Fibroblast of gingiva (primary cell): ENCODE measurements at regions not wholly inside any gene's neighbourhood (a gene's known extent, or its start where the extent isn't known, plus 50 kb on each side); places are given as distances from the start of the nearest gene placed in this dataset.
"Not testable (repeated sequence)": the region's sequence is repeated elsewhere in the genome, so short reads cannot be mapped to it uniquely, and the experiment has no call there.

Experiments
- DNase-seq: peaks from one replicate; pipeline ENCODE4 v3.0.0-alpha.2; 2011; ENCODE audit warnings: low read depth

DNA sequence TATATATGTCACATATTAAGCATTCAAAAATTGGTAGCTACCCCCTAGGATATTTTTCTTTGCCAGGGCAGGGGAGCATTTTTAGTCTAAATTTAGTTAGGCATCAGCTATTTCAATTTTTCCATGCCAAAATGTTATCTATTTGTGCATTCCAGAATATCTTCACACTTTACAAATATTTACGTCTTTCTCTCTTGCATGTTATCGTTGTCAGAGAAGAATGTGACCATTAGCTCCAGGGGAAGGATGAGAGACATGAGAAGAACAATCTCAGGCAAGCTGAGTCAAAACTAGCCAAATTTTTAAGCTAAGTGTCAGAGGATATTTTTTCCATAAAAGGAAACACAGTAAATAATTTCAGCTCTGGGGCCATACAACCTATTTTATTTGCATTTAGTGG is 885.0 kb upstream of the EPHA5 start:
- DNase-seq: peak; percentile 26

DNA sequence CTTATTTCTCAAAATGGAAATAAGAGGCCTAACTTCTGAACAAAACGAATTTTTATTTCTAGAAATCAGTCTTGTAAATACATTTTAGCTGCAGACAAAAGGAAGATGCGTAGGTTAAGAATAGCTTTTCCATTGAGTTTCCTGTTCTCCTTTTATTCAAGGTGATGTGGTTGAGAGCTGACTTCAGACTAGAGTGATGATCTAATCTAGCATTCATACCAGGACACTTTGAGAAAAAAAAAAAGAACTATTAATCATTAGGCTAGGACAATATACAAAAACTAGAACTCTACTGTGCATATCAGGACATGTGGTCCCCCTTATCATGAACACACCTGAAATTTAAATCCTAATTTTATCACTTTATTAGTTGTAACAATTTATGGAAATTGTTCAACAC is 884.5 kb upstream of the EPHA5 start:
- DNase-seq: no peak

DNA sequence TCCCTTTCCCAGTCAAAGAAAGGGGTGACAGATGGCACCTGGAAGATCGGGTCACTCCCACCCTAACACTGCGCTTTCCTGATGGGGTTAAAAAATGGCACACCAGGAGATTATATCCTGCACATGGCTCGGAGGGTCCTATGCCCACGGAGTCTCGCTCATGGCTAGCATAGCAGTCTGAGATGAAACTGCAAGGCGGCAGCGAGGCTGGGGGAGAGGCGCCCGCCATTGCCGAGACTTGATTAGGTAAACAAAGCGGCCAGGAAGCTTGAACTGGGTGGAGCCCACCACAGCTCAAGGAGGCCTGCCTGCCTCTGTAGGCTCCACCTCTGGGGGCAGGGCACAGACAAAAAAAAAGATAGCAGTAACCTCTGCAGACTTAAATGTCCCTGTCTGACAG is 875.0 kb upstream of the EPHA5 start:
- DNase-seq: not testable (repeated sequence)

DNA sequence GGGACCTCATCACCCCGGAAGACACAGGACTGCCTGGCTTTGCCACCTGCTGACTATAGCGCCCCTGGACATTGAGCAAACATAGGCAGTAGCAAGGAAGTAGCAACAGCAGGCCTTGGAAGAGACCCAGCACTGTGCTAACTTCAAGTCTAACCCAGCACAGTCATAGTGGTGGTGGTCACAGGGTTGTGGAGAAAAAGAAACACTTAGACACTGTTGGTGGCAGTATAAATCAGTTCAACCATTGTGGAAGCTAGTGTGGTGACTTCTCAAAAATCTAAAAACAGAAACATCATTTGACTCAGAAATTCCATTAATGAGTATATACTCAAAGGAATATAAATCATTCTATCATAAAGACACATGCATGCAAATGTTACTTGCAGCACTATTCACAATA is 874.0 kb upstream of the EPHA5 start:
- DNase-seq: no peak

DNA sequence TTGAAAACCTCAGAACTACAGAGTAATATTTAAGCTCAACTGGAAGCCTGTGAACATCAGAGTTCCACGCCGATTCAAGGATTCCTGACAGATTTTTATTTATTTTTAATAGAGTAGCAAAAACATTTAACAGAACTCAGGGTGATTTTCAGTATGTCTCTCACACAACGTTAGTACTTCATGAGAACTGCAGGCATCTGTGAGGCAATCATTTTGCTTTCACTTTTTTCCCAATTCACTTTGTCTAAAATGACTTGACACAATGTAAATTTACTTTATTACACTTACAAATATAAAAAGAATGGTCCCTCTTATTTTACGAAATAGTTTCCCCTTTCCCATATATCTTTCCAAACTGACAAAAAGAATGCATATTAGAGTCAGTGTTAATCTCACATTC is 869.5 kb upstream of the EPHA5 start:
- no peak for DNase-seq

DNA sequence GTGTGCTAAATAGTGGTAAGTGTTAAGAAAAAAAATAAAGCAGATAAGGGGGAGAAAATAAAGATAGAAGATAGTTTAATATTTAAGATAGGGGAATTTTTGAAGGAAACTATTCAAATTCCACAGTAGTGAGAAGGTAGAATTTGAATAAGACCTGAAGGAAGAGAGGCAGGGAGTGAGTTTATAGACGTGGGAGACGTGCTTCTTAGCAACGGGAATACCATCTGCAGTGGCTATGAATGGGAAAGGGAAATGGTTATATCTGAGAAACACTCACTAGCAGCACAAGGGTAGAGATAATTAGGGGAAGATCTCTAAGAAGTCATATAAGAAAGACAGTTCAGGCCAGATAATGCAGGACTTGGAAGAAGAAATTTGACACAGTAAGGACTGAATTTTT is 854.5 kb upstream of the EPHA5 start:
- no peak for DNase-seq

DNA sequence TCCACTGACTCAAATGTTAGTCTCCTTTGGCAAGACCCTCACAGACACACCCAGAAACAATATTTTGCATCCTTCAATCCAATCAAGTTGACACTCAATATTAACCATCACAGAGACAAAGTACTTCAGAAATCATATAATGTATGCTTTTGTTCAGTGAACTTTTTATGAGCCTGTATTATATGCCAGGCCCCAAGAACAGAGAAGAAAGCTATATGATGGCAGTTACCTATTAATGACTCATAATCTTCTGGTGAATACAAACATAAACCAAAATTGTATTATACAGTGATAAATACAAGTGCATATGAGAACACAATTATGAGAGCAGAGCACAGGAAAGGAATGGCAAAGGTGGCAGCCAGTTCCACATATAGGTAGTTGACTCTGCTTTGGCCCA is 852.0 kb upstream of the EPHA5 start:
- DNase-seq: no peak

DNA sequence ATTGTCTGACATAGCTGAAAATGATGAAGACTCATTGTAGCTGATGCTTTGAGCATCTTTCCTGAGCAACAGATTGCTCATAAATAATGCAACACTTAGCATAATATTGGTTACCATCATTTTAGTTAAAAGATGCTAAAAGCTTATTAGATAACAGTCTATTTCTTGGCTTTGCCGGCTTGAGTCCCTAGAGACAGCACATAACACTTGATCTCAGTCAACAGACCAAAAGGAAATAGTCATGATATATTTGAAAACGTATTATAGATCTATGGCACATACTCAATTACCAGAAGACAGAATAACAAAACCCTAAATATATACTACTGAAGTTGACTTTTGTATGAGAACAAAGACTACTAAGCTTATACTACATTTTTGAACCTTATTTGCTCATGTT is 846.7 kb upstream of the EPHA5 start:
- no peak for DNase-seq

DNA sequence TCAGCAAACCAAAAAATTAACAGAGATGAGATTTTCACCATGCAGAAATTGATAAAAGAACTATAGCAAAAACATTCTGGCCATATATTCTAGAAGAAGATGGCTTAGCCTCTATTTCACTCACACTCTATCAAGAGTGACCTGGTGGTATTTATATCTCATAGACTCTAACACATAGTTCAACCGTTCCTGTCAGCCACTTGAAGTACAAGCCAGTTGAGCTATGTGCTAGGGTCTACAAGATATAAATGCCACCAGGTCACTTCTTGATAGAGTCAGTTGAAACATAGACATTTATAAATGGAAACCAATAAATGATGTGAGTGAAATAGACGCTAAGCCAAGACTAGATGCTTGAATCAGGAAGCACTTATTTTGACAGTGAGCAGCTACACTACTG is 836.7 kb upstream of the EPHA5 start:
- no peak for DNase-seq

DNA sequence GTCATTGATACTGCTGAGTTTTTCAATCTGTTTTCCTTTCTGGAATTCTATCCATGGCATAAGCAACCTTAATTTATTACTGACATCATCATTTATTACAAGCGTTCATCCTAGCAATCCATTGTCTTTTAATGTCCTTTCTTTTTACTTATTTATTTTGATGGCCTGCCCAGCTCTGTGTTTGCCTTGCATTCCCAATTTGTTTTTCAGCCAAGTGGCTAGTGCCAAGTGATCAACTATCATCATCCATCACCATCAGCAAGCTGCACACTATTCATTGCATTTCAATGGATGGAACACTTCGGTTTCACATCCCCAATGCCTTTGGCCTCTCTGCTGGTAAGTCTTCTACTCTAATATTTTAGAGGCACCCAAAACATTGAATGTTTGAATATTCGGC is 831.7 kb upstream of the EPHA5 start:
- no peak for DNase-seq

DNA sequence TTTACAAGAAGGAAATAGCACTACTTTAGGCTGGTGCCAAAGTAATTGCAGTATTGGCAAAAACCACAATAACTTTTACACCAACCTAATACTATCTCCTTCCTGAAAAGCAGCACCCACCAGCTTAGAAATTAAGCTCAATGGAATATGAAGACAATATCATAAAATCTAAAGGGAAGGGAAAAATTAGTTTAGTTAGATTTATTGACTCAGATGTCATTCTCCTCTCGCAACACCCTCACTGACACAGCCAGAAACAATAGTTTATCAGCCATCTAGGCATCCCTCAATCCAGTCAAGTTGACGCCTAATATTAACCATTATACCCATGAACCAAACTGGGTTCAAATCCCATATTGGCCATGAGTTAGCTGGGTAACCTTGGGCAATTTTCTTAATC is 820.4 kb upstream of the EPHA5 start:
- no peak for DNase-seq

DNA sequence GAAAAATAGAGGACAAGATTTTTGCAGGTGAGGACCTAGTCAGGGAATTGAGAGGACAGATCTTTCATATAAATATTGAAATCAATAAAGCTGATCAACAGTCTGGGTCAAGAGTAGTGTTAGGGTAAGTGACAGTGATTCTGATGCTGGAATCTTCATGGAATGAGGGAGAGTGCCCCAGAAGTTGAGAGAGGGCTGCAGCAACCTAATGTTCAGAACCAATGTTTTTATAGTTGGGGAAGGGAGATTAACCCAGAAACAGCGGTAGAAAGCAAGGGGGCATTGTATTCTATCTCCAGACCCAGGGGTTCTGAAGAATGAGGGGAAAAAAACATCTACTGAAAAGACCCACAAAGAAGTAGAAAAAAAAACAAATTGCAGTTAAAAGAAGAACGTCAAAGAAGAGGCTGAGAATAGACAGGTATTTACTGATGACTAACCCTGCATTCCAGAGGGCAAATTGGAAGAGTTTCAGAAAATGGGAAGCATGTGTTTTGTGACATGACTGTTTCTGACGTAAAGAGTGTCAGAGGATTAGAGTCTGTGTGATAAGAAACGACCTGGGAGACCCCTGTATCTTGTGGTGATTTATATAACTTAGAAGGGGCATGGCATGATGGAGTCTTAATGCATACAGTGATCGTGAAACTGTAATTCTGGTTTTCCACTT is 819.6 kb upstream of the EPHA5 start:
- peak; percentile 22 for DNase-seq

DNA sequence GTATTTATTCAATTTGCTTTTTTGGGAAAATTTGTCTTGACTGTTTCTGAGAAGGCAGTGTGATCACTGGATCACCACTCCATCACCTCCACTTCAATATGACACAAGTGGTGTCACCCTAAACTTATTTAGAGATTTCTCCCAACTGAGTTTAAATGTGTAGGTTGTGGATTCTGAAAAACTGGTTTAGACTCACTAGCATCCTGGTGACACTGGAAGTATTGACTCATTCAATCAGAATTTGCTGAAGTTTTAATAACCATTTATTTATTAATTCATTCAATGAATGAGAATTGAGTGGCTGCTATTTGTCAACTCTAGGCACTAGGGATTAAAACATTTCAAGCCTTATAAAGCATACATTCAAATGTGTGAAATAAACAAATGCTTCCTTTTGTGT is 819.1 kb upstream of the EPHA5 start:
- DNase-seq: no peak

DNA sequence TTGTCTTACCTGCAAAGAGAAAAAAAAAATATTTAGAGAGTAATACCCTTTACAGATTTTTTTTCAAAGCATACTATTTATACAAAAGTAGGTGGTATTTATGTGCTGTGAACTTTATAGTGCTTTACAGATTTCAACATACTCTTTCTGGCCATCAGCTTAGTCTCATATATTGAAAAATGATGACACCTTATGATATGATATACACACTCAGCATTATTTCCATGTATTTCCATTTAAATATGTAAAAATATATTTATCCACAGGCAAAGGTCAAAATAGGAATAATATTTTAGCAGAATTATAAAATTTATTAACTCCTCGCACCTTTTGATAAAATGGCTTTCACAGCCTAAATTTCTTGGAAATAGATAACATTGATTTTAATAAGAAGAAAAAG is 815.8 kb upstream of the EPHA5 start:
- no peak for DNase-seq

DNA sequence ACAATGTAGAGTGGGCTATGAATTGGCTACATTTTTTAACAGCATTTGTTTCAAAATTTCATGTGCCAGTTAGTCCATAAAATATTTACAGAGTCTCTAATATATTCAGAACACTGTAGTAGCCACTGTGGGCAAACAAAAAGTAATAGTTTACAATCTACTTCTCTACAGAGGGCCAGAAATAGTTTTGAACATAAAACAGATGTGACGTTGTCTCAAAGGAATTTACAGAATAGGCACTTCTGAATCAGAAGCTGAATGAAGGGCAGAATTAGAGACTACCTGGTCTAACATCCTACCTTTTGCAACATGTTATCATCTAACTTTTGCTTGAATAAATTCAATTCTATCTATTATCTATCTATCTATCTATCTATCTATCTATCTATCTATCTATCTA is 811.9 kb upstream of the EPHA5 start:
- DNase-seq: no peak

DNA sequence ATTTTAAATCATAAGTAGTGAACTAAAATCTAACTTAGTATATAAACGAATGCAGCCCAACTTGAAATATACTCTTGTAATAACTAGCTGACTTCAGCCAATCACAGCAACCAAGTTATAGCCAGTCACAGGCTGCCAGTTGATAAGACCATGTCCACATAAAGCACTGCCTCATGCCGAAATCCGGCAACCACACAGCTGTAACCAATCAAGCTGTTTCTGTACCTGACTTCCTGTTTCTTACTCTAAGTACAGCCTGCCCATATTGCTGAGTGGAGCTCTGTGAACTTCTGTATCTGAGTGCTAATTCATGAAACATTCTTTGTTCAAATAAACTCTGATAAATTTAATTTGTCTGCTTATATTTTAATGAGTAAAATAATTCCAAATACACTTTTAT is 805.3 kb upstream of the EPHA5 start:
- no peak for DNase-seq

DNA sequence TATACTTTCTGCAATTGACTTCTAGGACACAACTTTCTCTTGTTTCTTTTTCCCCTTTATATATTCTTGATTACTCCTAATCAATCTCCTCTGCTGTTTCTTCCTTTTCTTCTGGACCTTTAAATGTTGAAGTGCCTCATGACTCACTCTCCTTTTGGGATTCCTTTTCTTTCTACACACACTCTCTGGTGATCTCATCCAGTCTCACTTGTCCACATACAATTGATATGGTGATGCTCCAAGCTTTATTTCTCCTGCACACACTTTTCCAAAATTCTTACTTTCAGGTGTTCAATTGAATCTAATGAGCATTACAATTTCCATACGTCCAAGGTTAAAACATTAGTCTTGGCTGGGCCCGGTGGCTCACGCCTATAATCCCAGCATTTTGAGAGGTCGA is 794.8 kb upstream of the EPHA5 start:
- no peak for DNase-seq

DNA sequence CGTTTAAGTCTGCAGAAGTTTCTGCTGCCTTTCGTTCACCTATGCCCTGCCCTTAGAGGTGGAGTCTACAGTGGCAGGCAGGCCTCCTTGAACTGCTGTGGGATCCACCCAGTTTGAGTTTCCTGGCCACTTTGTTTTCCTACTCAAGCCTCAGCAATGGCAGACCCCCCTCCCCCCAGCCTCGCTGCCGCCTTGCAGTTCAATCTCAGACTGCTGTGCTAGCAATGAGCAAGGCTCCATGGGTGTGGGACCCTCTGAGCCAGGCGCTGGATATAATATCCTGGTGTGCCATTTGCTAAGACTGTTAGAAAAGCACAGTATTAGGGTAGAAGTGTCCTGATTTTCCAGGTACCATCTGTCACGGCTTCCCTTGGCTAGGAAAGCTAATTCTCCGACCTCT is 792.6 kb upstream of the EPHA5 start:
- DNase-seq: not testable (repeated sequence)

DNA sequence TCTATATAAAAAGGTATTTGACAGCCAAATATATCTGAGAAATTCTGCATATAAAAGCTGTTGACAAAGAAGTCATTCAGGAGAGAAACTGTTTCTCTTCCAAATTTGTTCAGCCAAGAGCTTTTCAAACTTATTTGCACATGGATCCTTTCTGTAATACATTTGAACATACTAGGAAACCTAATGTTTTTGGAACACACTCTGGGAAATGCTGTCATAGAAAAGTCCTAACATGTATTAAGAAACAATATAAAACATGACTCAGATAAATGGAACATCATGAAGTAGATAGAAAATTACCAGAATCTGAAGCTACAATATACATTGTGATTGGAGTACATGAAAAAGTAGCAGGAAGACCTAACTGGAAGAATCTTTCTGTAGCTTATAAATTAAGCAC is 781.5 kb upstream of the EPHA5 start:
- no peak for DNase-seq

DNA sequence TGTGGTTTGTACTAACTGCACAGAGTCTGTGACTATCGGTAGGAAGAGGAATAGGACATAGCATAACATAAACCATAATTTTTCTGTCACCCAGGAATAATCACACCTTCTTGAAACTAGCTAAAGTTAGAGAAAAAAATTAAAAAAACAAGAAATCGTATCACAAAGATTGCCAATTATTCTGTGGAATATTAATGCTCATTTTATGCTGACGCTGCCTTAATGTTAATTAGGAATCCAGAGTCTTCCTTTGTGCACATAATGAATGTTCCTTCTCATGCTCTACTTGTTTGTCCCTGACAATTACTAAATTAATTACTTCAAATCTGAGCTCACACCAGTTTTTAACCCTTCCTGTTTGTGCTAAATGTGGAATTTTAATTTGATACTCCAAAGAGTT is 772.7 kb upstream of the EPHA5 start:
- no peak for DNase-seq

DNA sequence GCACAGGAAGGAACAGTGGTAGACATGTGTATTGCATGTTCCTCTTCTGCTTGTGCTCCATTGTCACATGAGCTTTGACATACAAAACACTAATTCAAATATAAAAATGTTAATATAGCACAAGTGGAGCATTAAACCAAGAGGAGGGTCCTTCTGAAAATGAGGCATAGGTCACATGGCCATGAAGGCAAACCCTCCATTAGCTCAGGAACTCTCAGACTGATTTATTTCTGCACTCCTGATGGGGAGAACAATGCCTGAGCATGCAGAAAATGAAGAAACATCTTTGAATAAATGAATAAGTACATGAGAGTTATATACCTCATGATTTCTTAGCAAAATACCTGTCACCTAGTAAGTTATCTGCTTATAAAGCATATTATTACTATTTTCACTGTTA is 769.2 kb upstream of the EPHA5 start:
- no peak for DNase-seq

DNA sequence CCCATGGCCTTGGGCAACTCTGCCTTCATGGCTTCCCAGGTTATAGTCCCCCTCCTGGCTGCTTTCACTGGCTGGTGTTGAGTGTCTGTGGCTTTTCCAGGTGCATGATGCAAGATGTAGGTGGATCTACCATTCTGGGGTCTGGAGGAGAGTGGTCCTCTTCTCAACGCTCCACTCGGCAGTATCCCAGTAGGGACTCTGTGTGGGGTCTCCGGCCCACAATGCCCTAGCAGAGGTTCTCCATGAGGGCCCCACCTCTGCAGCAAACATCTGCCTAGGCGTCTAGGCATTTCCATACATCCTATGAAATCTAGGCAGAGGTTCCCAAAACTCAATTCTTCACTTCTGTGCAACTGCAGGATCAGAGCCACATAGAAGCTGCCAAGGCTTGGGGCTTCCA is 763.4 kb upstream of the EPHA5 start:
- DNase-seq: no peak

DNA sequence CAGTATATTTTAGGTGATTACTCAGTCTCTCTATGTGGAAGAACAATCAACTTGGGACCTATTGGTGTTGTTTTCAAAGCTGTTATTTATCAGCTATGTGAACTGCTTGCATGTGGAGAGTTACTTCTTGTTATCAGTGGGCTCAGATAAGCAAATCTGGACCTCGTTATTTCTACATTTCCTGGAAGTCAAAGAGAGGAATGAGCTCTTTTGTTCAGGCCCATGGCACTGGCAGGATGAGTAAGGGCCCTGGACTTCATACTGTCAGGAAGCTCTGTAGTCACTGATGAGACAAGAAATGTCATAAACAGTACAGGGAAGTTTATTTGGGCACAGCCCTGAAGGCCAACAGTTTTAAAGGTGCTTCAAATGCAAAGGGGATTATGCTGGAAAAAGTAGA is 760.6 kb upstream of the EPHA5 start:
- DNase-seq: no peak

DNA sequence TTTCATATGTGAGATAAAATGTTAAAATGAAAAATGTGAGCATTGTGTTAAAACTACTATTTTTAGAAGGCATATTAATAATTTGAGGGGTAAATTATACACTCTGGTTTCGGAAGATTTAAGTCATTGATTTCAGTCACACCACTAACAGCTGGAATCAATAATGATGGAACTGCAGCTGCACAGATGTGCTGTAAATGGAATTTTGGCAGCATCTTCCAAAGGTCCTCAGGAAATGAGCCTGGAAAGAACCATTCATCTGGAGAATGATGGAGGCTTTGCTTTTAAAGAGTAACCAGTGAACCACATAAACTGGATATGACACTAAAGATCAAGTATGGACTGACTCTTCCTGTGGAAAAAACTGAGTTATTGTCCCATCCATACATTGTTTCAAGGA is 759.0 kb upstream of the EPHA5 start:
- DNase-seq: peak; percentile 2

DNA sequence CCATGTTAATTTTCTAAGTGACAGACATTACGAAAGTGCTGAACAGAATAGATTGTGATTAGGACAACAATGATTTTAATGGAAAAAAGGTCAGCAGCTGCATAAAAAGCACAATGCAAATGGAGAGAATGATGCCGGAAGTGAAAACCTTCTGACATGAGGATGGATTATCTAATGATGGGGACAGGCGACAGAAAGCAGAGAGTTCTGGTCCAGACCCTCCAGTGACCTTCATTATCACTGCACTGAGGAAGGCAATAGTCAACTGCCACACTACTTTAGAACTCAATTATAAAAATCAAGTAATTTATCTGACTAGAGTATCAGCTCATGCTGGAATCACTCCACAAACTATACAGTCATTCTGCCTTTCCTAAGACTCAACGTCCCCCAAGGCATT is 746.1 kb upstream of the EPHA5 start:
- DNase-seq: no peak
